ENCODE measurements at regions not wholly inside any gene's neighbourhood (a gene's known extent, or its start where the extent isn't known, plus 50 kb on each side); places are given as distances from the start of the nearest gene placed in this dataset.

DNA sequence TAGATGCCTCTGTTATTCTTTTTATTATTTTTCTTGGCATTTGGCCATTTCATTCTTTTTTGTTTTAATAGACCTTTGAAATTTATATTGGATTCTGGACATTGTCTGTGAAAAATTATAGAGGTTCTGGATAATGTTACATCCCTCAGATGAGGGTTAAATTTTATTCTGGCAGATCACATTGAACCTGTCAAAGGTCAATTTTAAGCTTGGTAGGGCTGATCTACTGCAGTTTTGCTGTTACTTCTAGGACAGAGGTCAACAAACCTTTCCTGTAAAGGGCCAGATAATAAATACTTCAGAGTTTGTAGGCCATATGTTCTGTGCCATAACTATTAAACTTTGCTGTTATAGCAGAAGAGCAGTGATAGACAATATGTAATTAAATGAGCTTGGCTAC lies 318.9 kb upstream of the DPPA4 start:
- TF ChIP-seq, protein P1, sequence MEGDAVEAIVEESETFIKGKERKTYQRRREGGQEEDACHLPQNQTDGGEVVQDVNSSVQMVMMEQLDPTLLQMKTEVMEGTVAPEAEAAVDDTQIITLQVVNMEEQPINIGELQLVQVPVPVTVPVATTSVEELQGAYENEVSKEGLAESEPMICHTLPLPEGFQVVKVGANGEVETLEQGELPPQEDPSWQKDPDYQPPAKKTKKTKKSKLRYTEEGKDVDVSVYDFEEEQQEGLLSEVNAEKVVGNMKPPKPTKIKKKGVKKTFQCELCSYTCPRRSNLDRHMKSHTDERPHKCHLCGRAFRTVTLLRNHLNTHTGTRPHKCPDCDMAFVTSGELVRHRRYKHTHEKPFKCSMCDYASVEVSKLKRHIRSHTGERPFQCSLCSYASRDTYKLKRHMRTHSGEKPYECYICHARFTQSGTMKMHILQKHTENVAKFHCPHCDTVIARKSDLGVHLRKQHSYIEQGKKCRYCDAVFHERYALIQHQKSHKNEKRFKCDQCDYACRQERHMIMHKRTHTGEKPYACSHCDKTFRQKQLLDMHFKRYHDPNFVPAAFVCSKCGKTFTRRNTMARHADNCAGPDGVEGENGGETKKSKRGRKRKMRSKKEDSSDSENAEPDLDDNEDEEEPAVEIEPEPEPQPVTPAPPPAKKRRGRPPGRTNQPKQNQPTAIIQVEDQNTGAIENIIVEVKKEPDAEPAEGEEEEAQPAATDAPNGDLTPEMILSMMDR (conservative IDR thresholded peaks at IDR 0.05; ENCODE audit: low read depth, low read length), result no peak
- no peak for TF ChIP-seq EZH2 (IDR thresholded peaks at IDR 0.05; ENCODE audit: low read length, unreplicated experiment)

All from PC-3 (cell line).